ENCODE measurements at regions not wholly inside any gene's neighbourhood (a gene's known extent, or its start where the extent isn't known, plus 50 kb on each side); places are given as distances from the start of the nearest gene placed in this dataset.

DNA sequence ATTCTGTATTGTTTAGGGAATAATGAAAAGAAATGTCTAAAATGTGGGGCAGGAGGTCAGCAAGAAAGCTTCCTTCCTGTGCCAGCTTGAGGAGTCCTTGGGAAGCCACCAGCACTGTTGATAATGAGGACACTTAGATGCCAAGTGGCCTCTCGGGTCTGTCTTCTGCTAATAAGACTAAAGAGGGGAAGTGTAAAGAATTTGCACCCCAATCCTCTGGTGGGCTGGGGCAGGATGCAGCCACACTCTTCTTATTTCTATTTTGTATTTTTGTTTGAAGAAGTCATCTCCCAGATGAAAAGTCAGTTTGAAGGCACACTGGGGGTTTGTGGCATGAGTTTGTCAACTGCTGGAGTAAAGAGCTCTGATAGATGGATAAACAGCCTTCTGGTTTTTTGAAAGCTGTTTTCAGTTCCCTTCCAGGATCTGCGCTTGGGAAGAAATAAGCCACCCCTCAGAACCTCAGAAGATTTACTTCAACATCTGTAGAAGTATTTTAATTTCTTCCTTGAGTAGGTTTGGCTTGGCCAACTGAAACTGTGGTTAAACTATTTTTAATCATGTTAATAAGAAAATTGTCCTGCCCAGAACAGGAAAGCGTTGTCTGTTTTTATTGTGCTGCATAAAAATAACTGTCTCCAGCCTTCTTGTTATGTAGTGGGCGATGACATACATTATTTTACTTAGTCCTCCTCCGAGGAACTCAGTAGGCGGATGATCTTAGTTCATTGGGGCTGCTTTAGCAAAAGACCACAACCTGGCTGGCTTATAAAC is 128.8 kb upstream of the GPR26 start:
- DNase-seq = no peak

- no peak for DNase-seq
Observed at GRCh38 chr10:123538401-123539320, 127.5 kb upstream of the GPR26 start.

DNA sequence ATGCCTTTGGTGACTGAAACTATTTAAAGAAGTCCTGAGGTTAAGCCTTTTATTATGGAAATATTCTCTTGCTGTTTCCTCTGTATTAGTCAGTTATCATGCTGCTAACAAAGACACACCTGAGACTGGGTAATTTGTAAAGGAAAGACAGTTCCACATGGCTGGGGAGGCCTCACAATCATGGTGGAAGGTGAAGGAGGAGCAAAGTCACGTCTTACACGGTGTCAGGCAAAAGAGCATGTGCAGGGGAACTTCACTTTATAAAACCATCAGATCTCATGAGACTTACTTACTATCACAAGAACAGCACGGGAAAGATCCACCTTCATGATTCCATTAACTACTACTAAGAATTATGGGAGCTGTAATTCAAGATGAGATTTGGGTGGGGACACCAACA is 121.2 kb upstream of the GPR26 start:
- DNase-seq = no peak

DNA sequence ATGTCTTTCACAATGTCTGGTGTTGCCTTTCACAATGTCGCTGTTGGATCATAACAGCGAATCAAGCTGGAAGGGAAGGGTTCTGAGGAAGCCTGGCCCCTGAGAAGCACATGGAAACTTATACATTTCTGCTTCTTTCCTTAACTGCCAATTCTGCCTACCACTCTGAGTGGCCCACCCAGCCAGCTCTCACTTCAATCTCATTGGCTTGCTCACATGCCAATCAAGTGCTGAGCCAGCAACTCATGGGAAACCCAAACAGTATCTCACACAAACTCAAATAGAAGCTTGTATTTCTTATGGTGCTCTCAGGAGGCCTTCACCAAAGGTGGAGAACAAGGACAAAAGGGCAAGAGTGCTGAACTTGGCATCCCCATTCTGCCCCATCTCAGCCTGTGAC is 117.4 kb upstream of the GPR26 start:
- DNase-seq = no peak

DNA sequence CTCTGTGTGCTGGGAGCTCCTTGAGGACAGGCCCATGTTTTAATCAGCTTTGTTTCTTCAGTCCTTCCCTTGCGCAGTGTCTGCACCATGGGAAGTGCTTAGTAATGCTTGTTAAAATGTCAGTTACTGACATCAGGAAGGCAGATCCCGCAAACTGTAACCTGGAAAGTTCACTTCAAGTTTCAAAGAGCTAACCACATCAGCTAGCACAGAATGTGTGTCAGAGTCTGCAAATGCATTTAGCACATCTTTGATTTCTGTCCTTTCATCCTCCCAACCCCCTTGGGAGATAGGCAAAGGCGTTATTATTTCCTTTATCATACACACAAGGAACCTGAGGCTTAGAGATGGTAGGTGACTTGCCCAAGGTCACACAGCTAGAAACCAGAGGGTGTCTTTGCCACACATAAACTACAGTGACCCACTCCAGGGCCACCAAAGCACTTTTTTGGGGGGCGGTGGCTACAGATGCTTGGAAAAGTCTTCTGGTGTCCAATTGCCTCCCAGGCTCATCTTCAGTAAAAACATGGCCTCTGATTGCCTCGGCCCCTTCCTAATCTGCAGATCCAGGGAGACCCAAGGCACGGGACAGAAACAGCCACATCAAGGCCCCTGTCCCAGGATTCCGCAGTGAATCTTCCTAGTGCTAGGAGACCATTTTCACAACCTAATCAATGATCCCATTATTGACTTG is 116.2 kb upstream of the GPR26 start:
- DNase-seq = no peak

DNA sequence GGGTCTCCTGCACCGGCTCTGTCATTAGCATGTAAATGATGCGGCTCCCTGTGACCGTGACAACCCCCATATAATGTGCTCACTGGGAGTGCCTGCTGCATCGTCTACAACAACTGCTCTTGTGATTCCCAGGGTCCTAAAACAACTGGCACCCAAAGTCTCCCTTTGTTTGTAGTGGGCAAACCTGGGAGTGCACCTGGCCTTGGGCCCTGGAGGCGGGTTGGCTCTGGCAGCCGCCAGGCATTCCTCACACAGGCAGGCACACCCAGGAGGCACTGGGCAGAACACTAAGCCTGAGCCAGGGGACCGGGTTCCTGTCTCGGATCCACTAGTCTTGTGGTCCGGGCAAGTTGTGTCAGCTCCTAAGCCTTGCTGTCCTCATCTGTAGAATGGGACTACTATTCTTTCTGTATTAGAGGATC is 115.5 kb upstream of the GPR26 start:
- DNase-seq = no peak

- no peak for DNase-seq
Observed at GRCh38 chr10:123551259-123551658, 114.9 kb upstream of the GPR26 start.

- no peak for DNase-seq
Observed at GRCh38 chr10:123552760-123553554, 113.2 kb upstream of the GPR26 start.

- DNase-seq = no peak
Observed at GRCh38 chr10:123553810-123554430, 112.2 kb upstream of the GPR26 start.

DNA sequence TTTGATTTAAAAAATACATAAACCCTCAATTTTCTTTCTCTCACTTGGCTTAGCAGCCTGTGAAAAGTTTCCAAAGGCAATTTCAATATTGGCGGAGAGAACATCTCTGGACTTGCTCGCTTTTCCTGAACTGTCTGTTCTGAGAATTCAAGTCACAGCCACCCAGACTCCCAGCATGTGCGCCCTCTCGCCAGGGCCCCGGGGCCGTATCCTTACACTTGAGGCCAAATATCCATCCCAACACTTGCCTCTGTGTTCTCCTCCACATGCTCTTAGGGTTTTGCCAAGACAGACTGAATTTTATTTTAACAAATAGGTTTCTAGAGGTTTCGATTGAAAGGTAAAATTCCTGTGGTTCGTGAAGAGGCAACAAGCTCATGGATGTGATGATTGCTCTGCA is 111.5 kb upstream of the GPR26 start:
- DNase-seq = no peak

DNA sequence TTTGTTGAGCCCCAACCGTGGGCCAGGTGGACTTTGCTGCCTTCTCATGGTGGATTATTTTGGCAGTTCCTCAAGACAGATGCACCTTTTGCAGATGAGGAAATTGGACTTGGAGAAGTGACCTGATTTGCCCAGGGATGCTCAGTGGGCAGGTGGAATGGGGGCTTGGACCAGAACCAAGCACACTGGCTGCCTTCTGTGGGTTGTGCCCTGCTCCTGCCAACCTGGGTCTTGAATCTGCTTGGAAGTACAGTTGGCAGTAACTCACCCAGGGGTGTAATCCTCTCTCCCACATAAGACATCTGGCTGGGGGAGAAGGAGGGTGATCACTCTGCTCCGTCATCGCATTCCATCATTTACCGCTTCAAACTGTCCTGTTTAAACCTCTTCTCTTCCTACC is 110.5 kb upstream of the GPR26 start:
- DNase-seq = no peak

- DNase-seq = no peak
Observed at GRCh38 chr10:123556049-123556448, 110.1 kb upstream of the GPR26 start.

DNA sequence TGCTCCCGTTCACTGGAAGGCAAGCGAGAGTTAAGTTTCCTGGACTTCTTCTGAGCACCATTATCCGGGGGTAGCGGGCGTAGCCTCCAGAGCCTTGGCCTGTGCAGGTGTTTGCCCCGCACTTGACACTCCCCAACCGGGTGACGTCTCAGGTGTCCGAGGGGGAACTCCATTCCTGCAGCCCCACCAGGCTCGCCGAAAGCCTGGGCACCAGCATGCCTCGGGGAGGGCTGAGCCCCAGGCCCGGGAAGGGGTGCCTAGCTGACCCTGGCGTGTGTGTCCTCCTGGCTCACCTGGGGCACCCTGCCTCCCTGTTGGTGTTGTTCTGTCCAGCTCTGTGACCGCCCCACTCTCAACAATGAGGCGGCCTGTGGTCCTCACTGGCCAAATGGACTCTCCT is 109.4 kb upstream of the GPR26 start:
- DNase-seq = no peak

DNA sequence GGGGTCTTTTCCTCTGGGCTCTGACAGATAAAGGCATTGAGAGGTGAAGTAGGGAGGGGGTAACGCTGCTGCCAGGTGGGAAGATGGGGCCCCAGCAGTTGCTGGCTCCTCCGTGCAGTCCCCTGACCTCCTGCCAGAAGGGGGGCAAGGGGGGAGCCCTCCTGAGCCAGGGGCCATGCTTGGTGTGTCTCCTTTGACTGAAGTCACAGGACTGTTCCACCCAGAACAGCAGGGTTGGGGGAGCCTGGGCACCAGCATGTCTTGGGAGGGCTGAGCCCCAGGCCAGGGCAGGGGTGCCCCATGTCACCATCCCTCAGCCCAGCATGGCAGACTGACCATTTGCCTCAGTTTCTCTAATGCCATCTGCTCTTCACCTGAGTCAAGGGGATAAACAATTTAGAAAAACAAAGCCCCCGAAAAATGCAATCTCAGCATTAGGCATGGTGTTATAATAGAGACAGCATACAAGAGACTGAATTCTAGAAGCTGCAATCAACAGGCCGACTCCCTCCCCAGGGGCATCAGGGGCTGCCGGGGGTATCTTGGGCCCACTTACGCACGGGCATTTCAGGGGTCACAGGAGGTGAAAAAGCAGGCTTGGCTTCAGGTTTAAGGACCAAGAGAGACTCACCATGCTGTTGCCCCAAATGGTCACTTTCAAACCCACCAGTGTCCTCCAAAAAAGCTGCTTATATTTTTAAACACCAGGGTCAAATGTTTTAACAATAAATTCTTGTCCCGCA is 108.6 kb upstream of the GPR26 start:
- DNase-seq = no peak

- no peak for DNase-seq
Observed at GRCh38 chr10:123558651-123559050, 107.5 kb upstream of the GPR26 start.

DNA sequence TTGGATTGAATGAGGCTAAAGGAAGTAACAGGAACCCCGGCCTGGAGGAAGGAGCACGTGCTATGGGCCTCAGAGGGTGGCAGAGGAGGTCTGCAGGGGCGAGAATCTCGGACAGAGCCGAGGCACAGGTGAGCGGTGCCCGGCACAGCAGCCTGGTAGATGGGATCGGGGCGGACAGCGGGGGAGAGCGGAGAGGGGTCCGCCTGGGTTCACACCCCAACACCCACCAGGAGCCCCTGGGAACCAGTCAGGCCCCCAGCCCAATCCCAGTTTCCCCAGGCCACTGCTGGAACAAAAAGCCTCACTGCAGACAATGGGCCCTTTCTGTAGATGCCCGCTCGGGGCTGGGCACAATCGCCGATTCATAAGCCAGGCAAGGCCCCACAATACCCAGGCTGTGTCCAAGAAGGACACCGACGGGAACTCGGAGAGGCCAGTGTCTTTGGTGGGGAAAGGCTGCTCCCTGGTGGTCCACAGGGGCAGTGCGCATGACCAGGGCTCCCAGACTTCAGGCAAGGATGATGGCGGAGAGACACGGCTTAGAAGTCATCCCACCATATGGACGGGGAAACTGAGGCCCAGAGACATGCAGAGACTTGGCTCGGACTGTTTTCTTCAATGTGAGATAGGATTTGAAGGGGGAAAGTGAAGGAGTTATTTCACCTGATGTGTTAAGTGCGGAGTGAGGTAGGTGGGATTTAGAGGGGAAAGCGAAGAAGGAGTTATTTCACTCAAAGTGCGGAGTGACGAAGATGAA is 106.9 kb upstream of the GPR26 start:
- peak; percentile 71 for DNase-seq

DNA sequence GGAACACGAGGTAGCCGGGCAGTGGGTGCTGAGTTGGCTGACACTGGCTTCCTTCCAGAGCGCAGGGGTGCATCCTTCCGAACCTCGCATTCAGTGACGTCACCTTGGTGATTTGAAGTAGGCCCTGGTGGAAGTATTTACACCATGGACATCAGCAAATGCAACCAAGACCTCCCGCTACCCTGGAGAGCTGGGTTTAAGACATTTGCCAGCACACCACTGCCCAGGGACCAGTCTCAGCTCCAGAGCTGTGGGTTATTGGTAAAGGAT is 106.4 kb upstream of the GPR26 start:
- no peak for DNase-seq

- no peak for DNase-seq
Observed at GRCh38 chr10:123560301-123561140, 105.6 kb upstream of the GPR26 start.

DNA sequence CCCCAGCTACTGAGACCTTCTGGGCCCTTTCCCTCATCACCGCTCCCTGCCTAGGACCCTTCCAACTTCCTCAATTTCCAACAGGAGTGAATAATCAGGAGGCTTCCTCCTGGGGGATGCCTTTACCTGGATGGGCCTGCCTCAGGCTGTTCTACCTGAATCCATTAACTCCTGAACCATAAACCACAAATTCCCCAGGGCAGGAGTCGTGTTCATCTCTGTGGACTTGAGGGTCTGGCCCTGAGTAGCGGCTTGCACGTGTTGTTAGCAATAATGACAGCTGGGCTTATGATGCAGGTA is 105.1 kb upstream of the GPR26 start:
- no peak for DNase-seq

- no peak for DNase-seq
Observed at GRCh38 chr10:123562387-123562786, 103.8 kb upstream of the GPR26 start.
